CD4-positive, alpha-beta T cell treated with Interleukin-10 for 1 hour (primary cell): ENCODE measurements at regions not wholly inside any gene's neighbourhood (a gene's known extent, or its start where the extent isn't known, plus 50 kb on each side); places are given as distances from the start of the nearest gene placed in this dataset.

Experiments used
- DNase-seq: peaks from one replicate; pipeline ENCODE4 v3.0.0-alpha.2; 2020

GRCh38 chr12:24600996-24601395 lies 347.9 kb downstream of the BCAT1 start:
- DNase-seq: no peak

GRCh38 chr12:24600551-24600950 lies 348.4 kb downstream of the BCAT1 start:
- DNase-seq: no peak

GRCh38 chr12:24599736-24600135 lies 349.2 kb downstream of the BCAT1 start:
- no peak for DNase-seq

- DNase-seq: no peak
These were observed 351.3 kb downstream of the BCAT1 start for GRCh38 chr12:24597580-24597979.

GRCh38 chr12:24596768-24597388 lies 352.0 kb downstream of the BCAT1 start:
- no peak for DNase-seq

GRCh38 chr12:24595652-24596235 lies 353.2 kb downstream of the BCAT1 start:
- no peak for DNase-seq

GRCh38 chr12:24591715-24592440 lies 357.0 kb downstream of the BCAT1 start:
- DNase-seq: no peak

- no peak for DNase-seq
These were observed 357.7 kb downstream of the BCAT1 start for GRCh38 chr12:24591079-24591626.

GRCh38 chr12:24586293-24586692 lies 362.6 kb downstream of the BCAT1 start:
- no peak for DNase-seq

- DNase-seq: no peak
These were observed 364.7 kb downstream of the BCAT1 start for GRCh38 chr12:24584032-24584675.

GRCh38 chr12:24582954-24583601 lies 365.8 kb downstream of the BCAT1 start:
- DNase-seq: no peak

GRCh38 chr12:24574538-24574937 lies 374.4 kb downstream of the BCAT1 start:
- no peak for DNase-seq

- DNase-seq: no peak
These were observed 375.3 kb downstream of the BCAT1 start for GRCh38 chr12:24573621-24574020.

- DNase-seq: no peak
These were observed 383.6 kb downstream of the BCAT1 start for GRCh38 chr12:24565300-24565699.

GRCh38 chr12:24562771-24563431 lies 386.0 kb downstream of the BCAT1 start:
- no peak for DNase-seq

- DNase-seq: no peak
These were observed 386.8 kb downstream of the BCAT1 start for GRCh38 chr12:24561882-24562770.

- no peak for DNase-seq
These were observed 387.5 kb downstream of the BCAT1 start for GRCh38 chr12:24561411-24561871.

GRCh38 chr12:24560831-24561271 lies 388.1 kb downstream of the BCAT1 start:
- no peak for DNase-seq

- no peak for DNase-seq
These were observed 388.6 kb downstream of the BCAT1 start for GRCh38 chr12:24560192-24560775.

GRCh38 chr12:24557738-24558137 lies 391.2 kb downstream of the BCAT1 start:
- no peak for DNase-seq

GRCh38 chr12:24555730-24556129 lies 393.2 kb downstream of the BCAT1 start:
- DNase-seq: no peak
